Astrocyte of the cerebellum (primary cell): ENCODE measurements at regions not wholly inside any gene's neighbourhood (a gene's known extent, or its start where the extent isn't known, plus 50 kb on each side); places are given as distances from the start of the nearest gene placed in this dataset.

Experiments
- DNase-seq: peaks from one replicate; pipeline ENCODE4 v3.0.0-alpha.2; 2011; ENCODE audit warnings: low read depth
- H3K4me3 ChIP-seq: 2 replicates; pipeline ENCODE4 v1.5.1; 2011; ENCODE audit warnings: mild to moderate bottlenecking, low read depth, low read length, moderate library complexity
- CTCF ChIP-seq: IDR thresholded peaks from 2 replicates; pipeline ENCODE4 v1.5.1; 2012; ENCODE audit warnings: low read length, low read depth, moderate library complexity, mild to moderate bottlenecking; ENCODE audit errors: missing control alignments
- in situ Hi-C: cut with HindIII; loops from 2 replicates; pipeline ENCODE4 v1.10.0; 2017; ENCODE audit warnings: low sequenced_read_pairs

DNA sequence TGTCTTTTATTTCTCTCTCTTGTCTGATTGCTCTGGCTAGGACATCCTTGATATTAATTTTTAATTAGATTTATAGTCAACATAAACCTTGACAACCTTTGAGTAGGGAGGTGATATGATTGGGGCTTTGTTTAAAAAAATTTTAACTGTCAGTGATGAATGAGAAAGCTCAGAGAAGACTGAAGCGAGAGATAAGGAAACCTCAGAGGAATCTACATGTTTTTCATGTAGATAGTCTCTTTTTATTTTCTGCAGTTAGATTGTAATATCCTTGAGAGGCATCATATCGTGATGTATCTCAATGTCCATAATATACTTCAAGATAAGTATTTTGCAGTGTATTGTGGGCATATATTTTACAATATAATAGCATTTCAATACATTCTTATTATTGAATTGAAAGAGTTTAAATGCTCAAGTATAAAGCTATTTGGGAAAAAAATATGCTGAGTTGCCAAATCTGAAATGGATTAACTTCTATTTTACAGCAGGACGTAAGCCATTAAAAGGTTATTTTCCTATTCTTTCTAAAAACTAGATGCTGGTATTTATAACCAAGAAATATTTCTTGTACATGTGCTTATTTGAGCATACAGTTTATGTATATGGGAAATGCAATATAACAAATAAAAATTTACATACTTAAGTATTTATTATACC lies 802.4 kb upstream of the ADGRL4 start:
- in situ Hi-C loops = no loop called here
- no peak for DNase-seq
- TF ChIP-seq CTCF = no peak
- no peak overlapping the region for H3K4me3 ChIP-seq

DNA sequence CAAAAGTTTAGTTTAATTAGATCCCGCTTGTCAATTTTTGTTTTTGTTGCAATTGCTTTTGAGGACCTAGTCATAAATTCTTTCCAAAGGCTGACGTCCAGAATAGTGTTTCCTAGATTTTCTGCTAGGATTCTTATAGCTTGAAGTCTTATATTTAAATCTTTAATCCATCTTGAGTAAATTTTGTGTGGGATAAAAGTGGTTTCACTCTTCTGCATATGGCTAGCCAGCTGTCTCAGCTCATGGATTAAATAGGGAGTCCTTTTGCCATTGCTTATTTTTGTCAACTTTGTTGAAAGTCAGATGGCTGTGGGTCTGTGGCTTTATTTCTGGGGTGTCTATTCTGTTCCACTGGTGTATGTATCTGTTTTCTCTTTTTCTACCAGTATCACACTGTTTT lies 801.3 kb upstream of the ADGRL4 start:
- no peak for DNase-seq
- TF ChIP-seq CTCF = no peak
- in situ Hi-C loops = no loop called here
- no peak overlapping the region for H3K4me3 ChIP-seq

GRCh38 chr1:79797487-79797886 lies 791.0 kb upstream of the ADGRL4 start:
- no peak for TF ChIP-seq CTCF
- H3K4me3 ChIP-seq = no peak overlapping the region
- in situ Hi-C loops = no loop called here
- no peak for DNase-seq

GRCh38 chr1:79796434-79796833 lies 789.9 kb upstream of the ADGRL4 start:
- no peak for TF ChIP-seq CTCF
- DNase-seq = no peak
- H3K4me3 ChIP-seq = no peak overlapping the region
- in situ Hi-C loops = no loop called here

DNA sequence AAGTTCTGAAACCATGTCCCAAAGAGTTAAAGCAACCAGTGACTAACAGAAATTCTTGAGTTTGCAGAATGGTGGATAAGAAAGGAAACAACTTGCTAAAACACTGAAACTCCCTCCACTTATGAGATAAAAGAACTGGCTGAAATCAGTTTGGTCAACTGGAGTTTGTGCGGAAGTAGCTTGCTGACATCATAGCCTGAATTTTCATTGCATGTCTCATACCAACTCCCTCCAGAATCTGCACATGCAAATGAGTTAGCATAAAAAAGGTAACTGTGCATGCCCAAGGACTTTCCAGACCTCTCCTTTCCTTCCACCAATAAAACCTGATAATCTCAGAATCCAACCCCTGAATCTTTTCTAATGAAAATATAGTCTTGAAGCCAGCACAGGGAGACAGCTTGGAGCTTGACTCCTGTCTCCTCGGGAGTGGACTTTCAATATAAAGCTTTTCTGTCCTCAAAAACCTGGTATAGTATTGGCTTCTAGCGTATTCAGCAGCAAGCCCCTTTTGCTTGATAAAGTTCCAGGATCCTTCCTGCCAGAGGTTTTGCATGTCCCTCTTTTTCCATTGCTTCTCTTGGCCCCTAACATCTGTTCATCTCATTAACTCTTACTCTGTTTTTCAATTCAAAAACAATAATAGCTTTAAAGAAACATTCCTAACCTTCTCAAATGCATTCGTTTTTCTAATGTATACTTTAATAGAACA lies 785.8 kb upstream of the ADGRL4 start:
- no peak overlapping the region for H3K4me3 ChIP-seq
- no peak for DNase-seq
- TF ChIP-seq CTCF = no peak
- in situ Hi-C loops = no loop called here

DNA sequence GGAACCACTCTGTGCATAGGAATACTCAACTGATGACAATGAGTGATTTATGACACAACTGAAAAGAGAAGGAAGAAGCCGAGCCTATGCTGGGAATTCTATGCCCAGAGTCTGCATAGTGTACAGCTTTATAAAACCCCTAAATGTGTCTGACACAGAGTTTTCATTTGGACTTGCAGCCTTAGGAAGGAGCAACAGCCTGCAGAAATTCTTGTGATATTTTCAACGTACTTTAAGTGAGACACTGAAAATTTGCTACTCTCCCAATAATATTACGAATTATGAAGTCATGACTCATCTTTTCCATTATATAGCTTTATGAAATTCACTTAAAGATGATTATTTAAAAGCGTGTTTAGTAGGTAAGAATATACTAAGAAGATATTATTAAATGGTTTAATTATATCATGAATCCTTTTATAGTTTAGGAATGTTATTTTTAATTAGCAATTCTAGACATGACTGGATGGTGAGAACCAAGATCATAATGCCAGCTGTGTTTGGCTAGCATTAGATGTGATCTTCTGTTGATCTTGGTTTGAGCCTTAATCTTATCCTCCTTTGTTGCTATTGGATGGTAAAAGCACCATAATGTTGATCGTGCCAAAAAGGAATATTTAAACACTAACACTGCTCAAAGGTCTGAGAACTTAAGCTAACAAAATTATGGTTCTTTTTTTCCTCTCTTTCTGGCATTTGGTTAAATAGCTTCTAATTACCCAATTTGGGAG lies 785.1 kb upstream of the ADGRL4 start:
- no peak overlapping the region for H3K4me3 ChIP-seq
- TF ChIP-seq CTCF = no peak
- in situ Hi-C loops = no loop called here
- no peak for DNase-seq
